ENCODE measurements at regions not wholly inside any gene's neighbourhood (a gene's known extent, or its start where the extent isn't known, plus 50 kb on each side); places are given as distances from the start of the nearest gene placed in this dataset.

- TF ChIP-seq FOXM1 (IDR thresholded peaks at IDR 0.05; ENCODE audit: borderline replicate concordance, low read depth) (no peak), TAF1 (IDR thresholded peaks at IDR 0.05; ENCODE audit: low read depth) (no peak), EP300 (IDR thresholded peaks at IDR 0.05; ENCODE audit: borderline replicate concordance) (no peak), NFIC (IDR thresholded peaks at IDR 0.05) (no peak), ZBTB7A (IDR thresholded peaks at IDR 0.05; ENCODE audit: low read depth) (no peak), REST (IDR thresholded peaks at IDR 0.05; ENCODE audit: low read depth) (no peak), CREB1 (IDR thresholded peaks at IDR 0.05; ENCODE audit: low read depth) (no peak), EGR1 (IDR thresholded peaks at IDR 0.05) (no peak), CEBPB (IDR thresholded peaks at IDR 0.05) (no peak), MAX (IDR thresholded peaks at IDR 0.05) (no peak), YY1 (IDR thresholded peaks at IDR 0.05; ENCODE audit: low read depth) (no peak), TCF12 (IDR thresholded peaks at IDR 0.05; ENCODE audit: low read depth) (no peak), TEAD4 (IDR thresholded peaks at IDR 0.05) (no peak)
- TF ChIP-seq, protein P1, sequence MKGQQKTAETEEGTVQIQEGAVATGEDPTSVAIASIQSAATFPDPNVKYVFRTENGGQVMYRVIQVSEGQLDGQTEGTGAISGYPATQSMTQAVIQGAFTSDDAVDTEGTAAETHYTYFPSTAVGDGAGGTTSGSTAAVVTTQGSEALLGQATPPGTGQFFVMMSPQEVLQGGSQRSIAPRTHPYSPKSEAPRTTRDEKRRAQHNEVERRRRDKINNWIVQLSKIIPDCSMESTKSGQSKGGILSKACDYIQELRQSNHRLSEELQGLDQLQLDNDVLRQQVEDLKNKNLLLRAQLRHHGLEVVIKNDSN (IDR thresholded peaks at IDR 0.05) = no peak
Observed at GRCh38 chr1:177775924-177776323, 193.9 kb downstream of the SEC16B start.

GRCh38 chr1:177772386-177772960 is 197.4 kb downstream of the SEC16B start:
- TF ChIP-seq RAD21 (IDR thresholded peaks at IDR 0.05; ENCODE audit: low read depth) (no peak), ZBTB7A (IDR thresholded peaks at IDR 0.05; ENCODE audit: low read depth) (no peak), NFIC (IDR thresholded peaks at IDR 0.05) (no peak), YY1 (IDR thresholded peaks at IDR 0.05; ENCODE audit: low read depth) (no peak), TEAD4 (IDR thresholded peaks at IDR 0.05) (no peak), EP300 (IDR thresholded peaks at IDR 0.05; ENCODE audit: borderline replicate concordance) (no peak)
- TF ChIP-seq, protein P1 (IDR thresholded peaks at IDR 0.05) = no peak

DNA sequence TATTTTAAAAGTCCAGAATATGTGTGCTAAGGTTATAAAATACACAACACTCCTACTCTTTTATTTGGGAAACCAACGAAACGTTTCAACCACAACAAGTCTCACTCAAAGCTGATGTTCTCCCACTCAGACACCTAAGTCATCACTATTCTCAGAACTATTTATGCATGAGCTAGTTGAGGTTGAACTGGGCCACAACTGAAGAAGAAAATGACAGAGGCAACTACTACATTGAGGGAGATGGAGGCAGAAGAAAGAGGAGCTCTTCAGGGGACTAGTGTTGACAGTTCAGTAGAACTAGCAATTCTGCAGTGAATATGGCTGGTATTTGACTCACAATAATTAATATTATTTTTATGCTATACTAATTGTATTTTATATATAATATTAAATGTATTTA is 198.2 kb downstream of the SEC16B start:
- TF ChIP-seq CREB1 (IDR thresholded peaks at IDR 0.05; ENCODE audit: low read depth) = no peak

GRCh38 chr1:177770096-177770495 is 199.8 kb downstream of the SEC16B start:
- no peak for TF ChIP-seq TCF12 (IDR thresholded peaks at IDR 0.05; ENCODE audit: low read depth)
- no peak for TF ChIP-seq REST (IDR thresholded peaks at IDR 0.05; ENCODE audit: low read depth)
- no peak for TF ChIP-seq EP300 (IDR thresholded peaks at IDR 0.05; ENCODE audit: borderline replicate concordance)
- no peak for TF ChIP-seq YY1 (IDR thresholded peaks at IDR 0.05; ENCODE audit: low read depth)
- no peak for TF ChIP-seq TAF1 (IDR thresholded peaks at IDR 0.05; ENCODE audit: low read depth)
- TF ChIP-seq ZBTB7A (IDR thresholded peaks at IDR 0.05; ENCODE audit: low read depth) = no peak
- TF ChIP-seq FOXM1 (IDR thresholded peaks at IDR 0.05; ENCODE audit: borderline replicate concordance, low read depth) = no peak
- TF ChIP-seq MAX (IDR thresholded peaks at IDR 0.05) = no peak
- TF ChIP-seq, protein P1 (IDR thresholded peaks at IDR 0.05) = no peak
- TF ChIP-seq EGR1 (IDR thresholded peaks at IDR 0.05) = no peak
- TF ChIP-seq RAD21 (IDR thresholded peaks at IDR 0.05; ENCODE audit: low read depth) = no peak
- TF ChIP-seq TEAD4 (IDR thresholded peaks at IDR 0.05) = no peak
- TF ChIP-seq CREB1 (IDR thresholded peaks at IDR 0.05; ENCODE audit: low read depth) = no peak
- no peak for TF ChIP-seq CEBPB (IDR thresholded peaks at IDR 0.05)
- TF ChIP-seq NFIC (IDR thresholded peaks at IDR 0.05) = no peak

GRCh38 chr1:177755851-177756560 is 213.9 kb downstream of the SEC16B start:
- TF ChIP-seq CREB1 (IDR thresholded peaks at IDR 0.05; ENCODE audit: low read depth) (no peak), EP300 (IDR thresholded peaks at IDR 0.05; ENCODE audit: borderline replicate concordance) (no peak), YY1 (IDR thresholded peaks at IDR 0.05; ENCODE audit: low read depth) (no peak), NFIC (IDR thresholded peaks at IDR 0.05) (no peak), ZBTB7A (IDR thresholded peaks at IDR 0.05; ENCODE audit: low read depth) (no peak), RAD21 (IDR thresholded peaks at IDR 0.05; ENCODE audit: low read depth) (no peak), FOXM1 (IDR thresholded peaks at IDR 0.05; ENCODE audit: borderline replicate concordance, low read depth) (no peak), TCF12 (IDR thresholded peaks at IDR 0.05; ENCODE audit: low read depth) (no peak), MAX (IDR thresholded peaks at IDR 0.05) (no peak)
